Erythroblast (primary cell): ENCODE measurements at regions not wholly inside any gene's neighbourhood (a gene's known extent, or its start where the extent isn't known, plus 50 kb on each side); places are given as distances from the start of the nearest gene placed in this dataset.
"Not testable (repeated sequence)": the region's sequence is repeated elsewhere in the genome, so short reads cannot be mapped to it uniquely, and the experiment has no call there.

Experiments used
- DNase-seq, 2 experiments: peaks; one replicate each; lab custom pipeline; 2025; lab: John Stamatoyannopoulos, UW
- GATA1 ChIP-seq: IDR thresholded peaks from 2 replicates; pipeline ENCODE4 v1.6.1; 2011; ENCODE audit warnings: low read depth, mild to moderate bottlenecking, control low read depth, low read length, moderate library complexity
- POLR2A ChIP-seq: IDR thresholded peaks from 2 replicates; pipeline ENCODE4 v1.6.1; 2011; ENCODE audit warnings: mild to moderate bottlenecking, low read length

DNA sequence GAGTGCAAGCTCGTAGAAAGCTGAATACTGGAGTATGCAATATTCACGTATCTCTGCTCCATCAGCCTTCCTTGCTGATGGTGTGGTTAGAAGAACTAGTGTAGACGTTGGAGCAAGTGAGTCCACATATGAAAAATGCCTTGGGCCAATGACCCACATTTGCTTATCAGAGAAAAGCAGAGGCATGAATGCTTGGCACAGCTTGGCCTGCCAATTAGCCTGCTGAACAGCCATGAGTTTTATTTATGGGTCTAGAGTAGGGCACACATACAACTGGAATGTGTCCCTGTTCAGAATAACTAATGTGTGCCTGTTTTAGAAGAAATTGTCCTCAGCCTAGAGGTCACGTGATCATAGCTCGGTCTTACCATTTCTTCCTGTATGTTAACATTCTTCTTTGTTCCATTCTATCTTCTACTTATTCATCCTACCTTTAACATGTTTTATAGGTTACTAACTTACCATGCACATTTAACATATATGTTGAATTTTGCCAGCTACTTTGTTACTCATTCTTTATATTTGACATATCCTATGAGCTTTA, 432.7 kb upstream of the AADAT start:
- no peak for DNase-seq
- no peak for TF ChIP-seq POLR2A

DNA sequence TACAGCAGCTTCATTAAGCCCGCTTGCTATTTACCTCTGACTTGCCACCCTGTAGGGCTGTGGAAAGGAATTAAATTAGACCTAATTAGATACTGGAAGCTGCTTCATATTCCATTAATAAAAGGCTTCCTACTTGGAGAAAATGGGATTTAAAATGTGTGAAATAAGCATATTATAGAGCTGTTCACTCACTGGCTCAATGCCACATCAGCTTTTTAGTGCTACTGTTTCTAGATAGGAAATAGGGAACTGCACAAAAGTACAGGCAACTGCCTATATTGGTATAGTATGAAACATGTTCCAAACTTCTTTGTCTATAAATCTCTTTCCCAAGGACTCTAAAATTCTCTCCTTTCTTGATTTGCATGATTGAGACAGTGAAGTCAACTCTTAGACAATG, 407.9 kb upstream of the AADAT start:
- DNase-seq, result no peak
- TF ChIP-seq POLR2A (no peak), GATA1 (no peak)

DNA sequence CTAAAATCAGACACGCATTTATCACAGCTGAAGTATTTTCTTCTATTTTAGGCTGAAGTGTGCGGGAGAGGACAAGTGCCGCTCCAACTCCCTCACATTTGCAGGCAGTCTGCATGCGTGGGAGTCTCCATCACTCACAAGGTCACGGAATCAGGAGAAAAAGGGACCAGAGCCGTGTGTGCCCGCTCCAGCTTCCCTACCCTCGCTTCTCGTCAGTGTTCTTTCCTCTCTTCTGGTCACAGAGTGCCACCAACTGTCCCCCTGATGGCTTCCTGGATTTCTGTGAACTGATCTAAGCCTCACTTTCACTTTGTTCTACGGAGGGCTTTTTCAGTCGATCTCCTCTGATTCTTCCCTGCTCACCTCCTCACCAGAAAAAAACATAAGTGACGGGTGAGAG, 407.4 kb upstream of the AADAT start:
- DNase-seq, result peak in 1 of 2 experiments; percentile 2
- no peak for TF ChIP-seq POLR2A
- TF ChIP-seq GATA1, result no peak

DNA sequence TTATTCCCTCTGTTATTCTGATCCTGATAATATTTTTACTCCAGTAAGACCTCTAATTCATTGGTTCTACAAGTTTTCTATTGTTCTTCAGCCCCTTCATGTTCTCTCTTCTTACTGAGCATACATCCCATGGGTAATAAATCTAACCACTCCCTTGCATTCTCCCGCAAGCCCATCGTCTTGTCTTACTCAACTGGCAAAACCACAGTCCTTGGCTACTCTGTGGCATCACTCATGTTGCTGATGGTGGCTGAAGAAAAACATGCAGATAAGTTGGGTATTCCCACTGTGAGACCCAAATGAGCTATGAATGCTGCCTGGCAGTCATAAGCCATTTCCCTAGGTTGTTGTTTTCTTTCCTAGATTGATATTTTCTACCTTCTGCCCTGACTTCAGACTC, 402.2 kb upstream of the AADAT start:
- no peak for TF ChIP-seq GATA1
- TF ChIP-seq POLR2A, result no peak
- DNase-seq, result no peak

DNA sequence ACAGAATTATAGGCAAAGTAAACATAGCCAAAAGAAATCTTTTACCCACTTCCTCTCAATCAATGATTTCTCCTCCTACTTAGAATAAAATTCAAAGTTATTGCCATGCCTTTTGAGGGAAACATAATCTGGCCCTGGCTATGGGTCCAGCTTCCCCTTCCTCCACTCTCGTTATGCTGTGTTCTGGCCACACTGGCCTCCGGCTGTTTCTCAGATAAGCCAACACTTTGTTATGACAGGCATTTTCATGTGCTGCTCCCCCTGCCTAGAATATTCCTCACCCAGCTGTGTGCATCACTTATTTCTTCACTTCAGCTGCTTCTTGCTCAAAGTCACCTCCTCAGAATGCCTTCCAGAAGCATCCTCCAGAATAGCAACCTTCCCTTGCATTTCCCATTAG, 386.6 kb upstream of the AADAT start:
- TF ChIP-seq GATA1 (no peak), POLR2A (no peak)
- no peak for DNase-seq

DNA sequence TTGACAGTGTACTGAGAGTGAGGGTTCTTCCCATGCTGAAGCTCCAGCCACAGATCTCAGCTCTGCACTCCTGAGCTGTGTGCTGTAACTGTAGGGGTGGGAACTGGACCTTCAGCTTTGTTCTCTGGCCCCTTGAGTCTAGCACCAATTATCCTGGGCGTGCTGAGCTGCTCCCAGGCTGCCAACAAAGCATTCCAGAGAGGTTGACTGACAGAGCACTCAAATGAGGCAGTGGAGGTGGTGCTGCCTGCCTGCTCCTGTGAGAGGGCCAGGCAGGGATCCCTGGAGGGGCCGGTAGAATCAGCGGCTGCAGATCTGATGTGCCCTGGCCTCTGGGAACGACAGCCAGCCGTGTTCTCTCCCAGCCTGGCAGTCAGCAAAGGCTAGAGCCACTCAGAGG, 375.7 kb upstream of the AADAT start:
- TF ChIP-seq POLR2A (no peak), GATA1 (no peak)
- no peak for DNase-seq

DNA sequence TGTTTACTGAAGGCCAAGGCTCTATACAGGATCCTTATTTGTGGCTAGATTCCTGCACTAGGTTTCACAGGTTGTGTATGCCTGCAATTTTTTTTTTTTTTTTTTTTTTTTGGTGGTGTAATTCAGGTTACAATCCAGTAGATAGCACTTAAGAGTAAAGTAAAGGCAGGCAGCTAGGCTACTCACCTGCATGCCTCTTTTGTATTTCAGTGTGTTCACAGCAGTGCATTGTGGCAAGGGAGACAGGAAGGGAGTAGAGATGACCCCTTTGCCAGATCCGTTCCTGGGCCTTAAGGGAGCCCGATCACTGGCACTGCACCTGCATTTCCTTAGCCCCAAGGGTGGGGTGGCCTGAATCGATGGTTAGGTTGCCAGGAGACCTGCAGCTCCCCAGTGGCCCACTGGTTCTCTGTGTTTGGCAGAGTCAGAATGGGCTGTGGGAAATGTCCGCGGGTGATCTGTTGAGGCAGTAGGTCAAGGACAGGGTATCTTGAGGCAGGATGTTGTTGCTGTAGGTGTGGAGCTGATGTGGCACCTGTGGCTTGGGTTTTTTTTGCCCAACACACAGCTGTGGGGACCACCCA, 374.9 kb upstream of the AADAT start:
- DNase-seq, result no peak
- no peak for TF ChIP-seq POLR2A
- no peak for TF ChIP-seq GATA1

DNA sequence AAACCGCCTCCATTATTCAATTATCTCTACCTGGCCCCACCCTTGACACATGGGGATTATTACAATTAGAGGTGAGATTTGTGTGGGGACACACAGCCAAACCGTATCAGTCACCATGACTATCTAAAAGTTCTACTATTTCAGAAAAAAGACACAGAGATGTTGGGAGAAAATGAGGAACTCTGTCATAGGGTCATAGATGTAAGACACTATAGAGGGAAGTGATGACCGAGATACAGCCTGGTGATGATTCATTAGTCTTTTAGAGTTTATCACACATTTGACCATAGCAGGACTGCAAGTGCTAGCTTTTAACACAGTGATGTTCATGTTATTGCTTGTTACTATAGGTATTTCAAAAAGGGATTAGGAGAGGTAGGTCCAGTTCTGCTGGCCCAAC, 357.0 kb upstream of the AADAT start:
- TF ChIP-seq POLR2A (no peak), GATA1 (no peak)
- no peak for DNase-seq

DNA sequence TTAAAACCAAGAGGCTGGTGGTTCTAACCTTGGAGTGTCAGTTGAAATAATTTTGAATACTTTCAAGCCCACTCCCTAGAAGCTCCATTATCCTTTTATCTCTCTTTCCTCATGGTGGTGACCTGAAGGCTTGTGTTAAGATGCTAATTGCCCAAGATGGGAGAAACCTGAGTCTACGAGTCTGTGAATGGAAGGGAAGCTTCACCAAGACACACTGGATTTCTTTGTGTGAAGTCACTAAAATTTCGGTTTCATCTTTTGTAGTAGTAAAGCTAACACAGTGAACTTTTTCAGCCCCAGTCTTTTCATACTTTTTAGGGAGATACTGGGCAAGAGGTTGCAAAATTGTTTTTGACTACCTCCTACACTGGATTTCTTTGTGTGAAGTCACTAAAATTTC, 351.4 kb upstream of the AADAT start:
- DNase-seq, result not testable (repeated sequence)

DNA sequence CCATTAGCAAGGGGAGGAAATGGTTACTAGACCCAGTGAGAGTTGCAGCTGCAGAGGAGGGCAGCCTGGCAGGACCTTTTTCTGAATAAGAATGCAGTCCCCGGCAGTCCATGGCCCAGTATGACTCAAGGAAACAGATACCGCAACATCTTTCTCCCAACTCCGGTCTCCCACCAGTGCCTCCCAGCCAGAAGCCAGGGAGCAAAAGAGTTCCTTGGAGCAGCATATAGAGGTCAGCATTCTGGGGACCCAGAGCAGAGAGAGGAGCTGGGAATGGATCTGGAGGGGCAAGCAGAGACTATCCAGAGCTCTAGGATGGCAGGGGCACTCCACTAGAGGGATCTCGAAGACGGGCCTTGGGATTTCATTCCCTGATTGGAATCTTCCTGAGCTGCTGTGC, 339.2 kb upstream of the AADAT start:
- TF ChIP-seq GATA1 (no peak), POLR2A (no peak)

DNA sequence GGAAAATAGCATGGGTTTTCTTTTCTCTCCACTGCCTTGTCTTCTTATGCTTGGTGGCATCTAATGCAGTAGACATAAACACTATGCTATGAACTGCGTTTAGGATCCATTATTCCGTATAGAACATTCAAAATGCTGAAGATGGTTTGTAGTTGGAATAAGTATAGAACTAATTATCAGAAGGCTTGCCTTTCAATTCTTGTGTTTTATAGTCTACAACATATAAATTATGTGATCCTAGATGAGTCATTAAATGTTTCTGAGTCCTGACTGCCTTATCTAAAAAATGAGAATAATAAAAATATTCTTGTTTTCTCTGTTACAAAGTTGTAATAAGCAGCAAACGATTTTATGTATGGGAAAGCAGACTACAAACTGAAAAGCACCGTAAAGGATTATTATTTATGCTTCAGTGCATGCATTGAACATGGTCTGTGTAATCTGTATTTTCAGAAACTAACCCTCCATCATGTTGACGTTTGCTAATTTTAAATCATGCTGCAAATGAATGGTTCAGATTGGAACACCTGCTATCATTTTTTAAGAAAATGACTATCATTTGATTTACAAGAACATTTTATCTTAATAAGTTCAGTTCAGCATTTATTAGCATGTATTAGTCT, 335.9 kb upstream of the AADAT start:
- DNase-seq, result no peak
- TF ChIP-seq POLR2A, result no peak
- TF ChIP-seq GATA1, result no peak

More for the DNA sequence above, 339.2 kb upstream of the AADAT start:
- DNase-seq, result no peak

DNA sequence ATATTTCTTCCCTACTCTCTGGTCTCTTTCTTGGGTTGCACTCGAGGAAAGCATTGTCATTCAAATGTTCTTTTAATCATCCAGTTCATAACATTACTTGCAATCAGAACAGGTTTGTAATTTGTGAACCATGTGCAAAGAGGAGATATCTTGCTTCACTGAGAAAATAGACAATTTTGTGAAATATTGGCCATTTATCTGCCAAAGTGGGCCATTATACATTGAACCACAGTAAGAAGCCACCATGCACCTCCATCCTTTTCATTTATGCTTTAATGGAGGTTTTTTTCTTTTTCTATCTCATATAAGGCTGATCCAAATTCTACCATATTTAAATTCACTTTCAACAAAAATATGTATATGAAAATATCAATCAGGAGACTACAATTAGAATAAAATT, 335.3 kb upstream of the AADAT start:
- no peak for DNase-seq

DNA sequence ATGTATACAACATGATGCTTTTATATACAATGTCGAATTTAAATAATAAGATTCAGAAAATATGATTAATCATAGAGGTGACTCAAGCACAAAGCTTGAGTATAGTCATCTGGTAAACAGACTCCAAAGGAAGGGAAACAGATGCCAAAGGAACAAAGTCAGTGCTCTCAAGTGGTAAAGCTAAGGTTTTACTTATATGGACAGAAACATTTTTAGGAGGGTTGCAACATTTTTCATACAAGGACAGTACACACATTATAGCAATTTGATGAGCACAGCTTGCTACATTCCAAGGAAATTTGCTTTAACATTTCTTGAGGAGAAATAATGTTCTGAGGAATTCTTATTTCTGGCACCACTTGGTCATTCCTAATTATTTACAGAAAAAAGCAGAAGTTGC, 333.4 kb upstream of the AADAT start:
- DNase-seq, result no peak
- TF ChIP-seq GATA1 (no peak), POLR2A (no peak)

More for the DNA sequence above, 335.3 kb upstream of the AADAT start:
- TF ChIP-seq GATA1 (no peak), POLR2A (no peak)

DNA sequence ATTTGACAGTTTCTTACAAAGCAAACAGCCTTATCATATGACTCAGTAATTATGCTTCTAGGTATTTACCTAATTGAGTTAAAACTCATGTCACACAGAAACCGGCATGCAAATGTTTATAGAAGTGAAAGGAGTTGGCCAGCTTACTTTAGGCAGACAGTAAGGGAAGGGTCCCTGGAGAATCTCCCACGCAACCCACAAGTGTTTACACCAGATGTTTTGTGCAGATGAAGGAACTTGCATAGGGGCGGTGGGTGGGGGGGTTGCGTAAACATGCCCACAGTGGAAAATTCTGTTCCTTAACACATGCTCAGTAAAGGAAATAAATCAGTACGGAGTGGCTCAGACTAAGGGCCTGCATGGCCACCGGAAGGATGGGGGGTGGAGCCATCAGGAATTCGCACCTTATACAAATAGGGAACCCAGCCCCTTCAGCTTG, 330.5 kb upstream of the AADAT start:
- no peak for DNase-seq
- no peak for TF ChIP-seq POLR2A

DNA sequence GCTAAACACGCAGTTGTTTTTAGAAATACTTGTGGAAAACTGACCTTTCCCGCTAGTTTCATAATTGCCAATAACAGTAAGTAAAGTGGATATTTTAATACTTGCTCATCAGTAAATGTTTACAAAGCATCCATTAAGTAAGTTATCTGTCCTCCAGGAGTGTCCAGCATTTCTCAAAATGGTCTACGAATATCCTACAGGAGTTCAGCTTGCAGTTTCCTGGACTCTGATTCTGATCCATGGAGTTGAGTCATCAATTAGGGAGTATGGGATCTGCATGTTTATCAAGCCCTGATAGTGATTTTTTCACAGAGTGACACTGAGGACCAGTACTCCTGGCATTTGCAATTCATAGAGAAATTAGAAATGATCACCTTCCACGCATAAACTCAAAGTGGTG, 325.2 kb upstream of the AADAT start:
- no peak for TF ChIP-seq POLR2A
- no peak for TF ChIP-seq GATA1
- DNase-seq, result no peak
